PC-9 (cell line): ENCODE measurements at regions not wholly inside any gene's neighbourhood (a gene's known extent, or its start where the extent isn't known, plus 50 kb on each side); places are given as distances from the start of the nearest gene placed in this dataset.

Source experiments
- CTCF ChIP-seq: fragments of 200-600 bp; sonication (generic); conservative IDR thresholded peaks from 2 replicates; pipeline ENCODE4 v1.6.1; 2017; ENCODE audit warnings: mixed run types, antibody characterized with exemption, mild to moderate bottlenecking, moderate library complexity
- EZH2 ChIP-seq: fragments of 200-600 bp; sonication (generic); IDR thresholded peaks from 2 replicates; pipeline ENCODE4 v1.8.0; 2017; ENCODE audit warnings: antibody characterized with exemption, low read depth

GRCh38 chr5:174607205-174607604 is 117.2 kb upstream of the MSX2 start:
- TF ChIP-seq CTCF, result no peak
- no peak for TF ChIP-seq EZH2
